Caco-2 (cell line): ENCODE measurements at regions not wholly inside any gene's neighbourhood (a gene's known extent, or its start where the extent isn't known, plus 50 kb on each side); places are given as distances from the start of the nearest gene placed in this dataset.

Experiments used
- BruUV-seq: library from RNA; stranded (reverse); fragments of 400-500 nt; replicated peaks from 2 replicates; lab custom pipeline; 2021; lab: Mats Ljungman, UMichigan
- CTCF ChIA-PET: fragments of 300-600 bp; sonication (Branson Sonifier 250); formaldehyde crosslinking; loops from one replicate; lab custom pipeline; 2022; ENCODE audit warnings: antibody characterized with exemption; lab: Charles Lee
- POLR2A ChIA-PET: fragments of 300-600 bp; sonication (Branson Sonifier 250); formaldehyde crosslinking; loops from one replicate; lab custom pipeline; 2022; ENCODE audit warnings: antibody characterized with exemption; lab: Charles Lee
- DNase-seq, 2 experiments: peaks; one replicate each; pipeline versions ENCODE4 v3.0.0 to v3.0.0-alpha.2; 2020 to 2022
- H3K27me3 ChIP-seq: replicated peaks from 2 replicates; pipeline ENCODE4 v1.6.0; 2011; ENCODE audit warnings: low read length; ENCODE audit not compliant: control insufficient read depth, insufficient read depth
- H3K36me3 ChIP-seq: 2 replicates; pipeline ENCODE4 v1.5.1; 2011; ENCODE audit warnings: low read length; ENCODE audit not compliant: control insufficient read depth, insufficient read depth
- H3K4me1 ChIP-seq: fragments of 250-450 bp; sonication (Bioruptor Pico); 2 replicates; pipeline ENCODE4 v1.5.1; 2020; ENCODE audit warnings: mild to moderate bottlenecking
- H3K4me3 ChIP-seq: 2 replicates; pipeline ENCODE4 v1.5.1; 2011; ENCODE audit warnings: low read depth, mild to moderate bottlenecking, control low read depth, low read length
- H3K9me3 ChIP-seq: fragments of 250-450 bp; sonication (Bioruptor Pico); 2 replicates; pipeline ENCODE4 v1.5.1; 2020; ENCODE audit warnings: mild to moderate bottlenecking, moderate library complexity
- H3K27ac Mint-ChIP-seq: one replicate; pipeline ENCODE4 v1.8.0; 2022; ENCODE audit warnings: mixed read lengths; ENCODE audit not compliant: unreplicated experiment
- H3K27me3 Mint-ChIP-seq: one replicate; pipeline ENCODE4 v1.8.0; 2022; ENCODE audit warnings: mixed read lengths; ENCODE audit not compliant: insufficient read depth, unreplicated experiment
- H3K36me3 Mint-ChIP-seq: one replicate; pipeline ENCODE4 v1.8.0; 2022; ENCODE audit warnings: mild to moderate bottlenecking, mixed read lengths; ENCODE audit not compliant: insufficient read depth, unreplicated experiment
- H3K4me1 Mint-ChIP-seq: one replicate; pipeline ENCODE4 v1.8.0; 2022; ENCODE audit warnings: low read depth, mixed read lengths; ENCODE audit not compliant: unreplicated experiment
- H3K4me3 Mint-ChIP-seq: one replicate; pipeline ENCODE4 v1.8.0; 2022; ENCODE audit warnings: mild to moderate bottlenecking, moderate library complexity, mixed read lengths; ENCODE audit not compliant: unreplicated experiment
- H3K9me3 Mint-ChIP-seq: one replicate; pipeline ENCODE4 v1.8.0; 2022; ENCODE audit warnings: mixed read lengths; ENCODE audit not compliant: unreplicated experiment
- CTCF ChIP-seq, 2 experiments: fragments of 200-600 bp in 1 of 2; IDR thresholded peaks; 1 replicate in 1 of 2; 2 replicates in 1 of 2; pipeline versions ENCODE4 v1.5.1 to v1.8.0; 2011 to 2022; ENCODE audit warnings: antibody characterized with exemption in 1 of 2, control low read depth in 1 of 2, inconsistent platforms in 1 of 2, low read depth in 1 of 2, low read length in 1 of 2, mild to moderate bottlenecking in 1 of 2, moderate library complexity in 1 of 2; ENCODE audit not compliant: insufficient read depth in 1 of 2, severe bottlenecking in 1 of 2, unreplicated experiment in 1 of 2
- intact Hi-C: fragments of 100-400 bp; cut with micrococcal nuclease; formaldehyde crosslinking; loops from one replicate; pipeline ENCODE4 v1.10.0; 2022; ENCODE audit not compliant: unreplicated experiment

- CTCF ChIA-PET = interaction anchor here (1.1 kb wide), 1 partner anchor 62 kb away, joined by 4 read pairs; no protein-coding TSS in a partner anchor
- POLR2A ChIA-PET = no interaction called here
- no peaks in the 10 kb centered on the region for H3K36me3 Mint-ChIP-seq
- intact Hi-C loops = no loop called here
- no peaks in the 10 kb centered on the region for H3K9me3 Mint-ChIP-seq
- peaks cover 2% of the 10 kb centered on the region for H3K4me1 Mint-ChIP-seq
- DNase-seq = no peak
- Histone ChIP-seq H3K4me3 (no peak overlapping the region), H3K4me1 (no peaks in the 10 kb centered on the region), H3K9me3 (no peaks in the 10 kb centered on the region), H3K27me3 (no peaks in the 10 kb centered on the region), H3K36me3 (no peaks in the 10 kb centered on the region)
- no peak overlapping the region for H3K27ac Mint-ChIP-seq
- H3K27me3 Mint-ChIP-seq = no peaks in the 10 kb centered on the region
- TF ChIP-seq CTCF (IDR thresholded peaks at IDR 0.05; ENCODE audit: insufficient read depth in 1 of 2, low read depth in 1 of 2, low read length in 1 of 2, severe bottlenecking in 1 of 2, unreplicated experiment in 1 of 2) = no peak
- H3K4me3 Mint-ChIP-seq = no peak overlapping the region
- BruUV-seq = no TSS peak
Observed at GRCh38 chr15:69542028-69542427, 89.4 kb downstream of the RPLP1 start.

- Mint-ChIP-seq H3K27me3 (peaks cover 3% of the 10 kb centered on the region), H3K4me1 (no peaks in the 10 kb centered on the region), H3K27ac (no peak overlapping the region), H3K4me3 (no peak overlapping the region), H3K36me3 (no peaks in the 10 kb centered on the region), H3K9me3 (no peaks in the 10 kb centered on the region)
- DNase-seq = no peak
- intact Hi-C loops = no loop called here
- no peaks in the 10 kb centered on the region for H3K4me1 ChIP-seq
- H3K27me3 ChIP-seq = no peaks in the 10 kb centered on the region
- no peak for TF ChIP-seq CTCF (IDR thresholded peaks at IDR 0.05; ENCODE audit: insufficient read depth in 1 of 2, low read depth in 1 of 2, low read length in 1 of 2, severe bottlenecking in 1 of 2, unreplicated experiment in 1 of 2)
- POLR2A ChIA-PET = no interaction called here
- no peaks in the 10 kb centered on the region for H3K36me3 ChIP-seq
- no peak overlapping the region for H3K4me3 ChIP-seq
- CTCF ChIA-PET = interaction anchor here (1.1 kb wide), 1 partner anchor 81 kb away, joined by 3 read pairs; no protein-coding TSS in a partner anchor
- H3K9me3 ChIP-seq = no peaks in the 10 kb centered on the region; the same call in 1 of the 2 replicates
- no TSS peak for BruUV-seq
Observed at GRCh38 chr15:69543681-69544364, 91.2 kb downstream of the RPLP1 start.

- peaks cover 6% of the 10 kb centered on the region for H3K27me3 Mint-ChIP-seq
- Histone ChIP-seq H3K4me1 (no peaks in the 10 kb centered on the region), H3K9me3 (no peaks in the 10 kb centered on the region; the same call in 1 of the 2 replicates), H3K36me3 (no peaks in the 10 kb centered on the region), H3K4me3 (no peak overlapping the region), H3K27me3 (no peaks in the 10 kb centered on the region)
- TF ChIP-seq CTCF (IDR thresholded peaks at IDR 0.05; ENCODE audit: insufficient read depth in 1 of 2, low read depth in 1 of 2, low read length in 1 of 2, severe bottlenecking in 1 of 2, unreplicated experiment in 1 of 2) = no peak
- H3K27ac Mint-ChIP-seq = no peak overlapping the region
- ChIA-PET POLR2A (no interaction called here), CTCF (interaction anchor here (0.6 kb wide), 1 partner anchor 791 kb away, joined by 3 read pairs; no protein-coding TSS in a partner anchor)
- no peaks in the 10 kb centered on the region for H3K9me3 Mint-ChIP-seq
- DNase-seq = no peak
- no TSS peak for BruUV-seq
- H3K4me1 Mint-ChIP-seq = no peaks in the 10 kb centered on the region
- intact Hi-C loops = no loop called here
- no peak overlapping the region for H3K4me3 Mint-ChIP-seq
- H3K36me3 Mint-ChIP-seq = no peaks in the 10 kb centered on the region
Observed at GRCh38 chr15:69544365-69545113, 91.9 kb downstream of the RPLP1 start.
